ENCODE measurements at regions not wholly inside any gene's neighbourhood (a gene's known extent, or its start where the extent isn't known, plus 50 kb on each side); places are given as distances from the start of the nearest gene placed in this dataset.

GRCh38 chr6:119559586-119559985, 210.0 kb upstream of the MAN1A1 start:
- TF ChIP-seq POLR2AphosphoS5 (IDR thresholded peaks at IDR 0.05; ENCODE audit: low read depth, low read length) (no peak), SIN3A (IDR thresholded peaks at IDR 0.05; ENCODE audit: borderline replicate concordance, insufficient read depth, low read length) (no peak), FOXP2 (optimal IDR thresholded peaks at IDR 0.05; ENCODE audit: borderline replicate concordance, extremely low read depth, extremely low read length, insufficient read depth) (no peak), TAF1 (IDR thresholded peaks at IDR 0.05; ENCODE audit: borderline replicate concordance, insufficient read depth, low read length) (no peak)
- TF ChIP-seq, protein P1, sequence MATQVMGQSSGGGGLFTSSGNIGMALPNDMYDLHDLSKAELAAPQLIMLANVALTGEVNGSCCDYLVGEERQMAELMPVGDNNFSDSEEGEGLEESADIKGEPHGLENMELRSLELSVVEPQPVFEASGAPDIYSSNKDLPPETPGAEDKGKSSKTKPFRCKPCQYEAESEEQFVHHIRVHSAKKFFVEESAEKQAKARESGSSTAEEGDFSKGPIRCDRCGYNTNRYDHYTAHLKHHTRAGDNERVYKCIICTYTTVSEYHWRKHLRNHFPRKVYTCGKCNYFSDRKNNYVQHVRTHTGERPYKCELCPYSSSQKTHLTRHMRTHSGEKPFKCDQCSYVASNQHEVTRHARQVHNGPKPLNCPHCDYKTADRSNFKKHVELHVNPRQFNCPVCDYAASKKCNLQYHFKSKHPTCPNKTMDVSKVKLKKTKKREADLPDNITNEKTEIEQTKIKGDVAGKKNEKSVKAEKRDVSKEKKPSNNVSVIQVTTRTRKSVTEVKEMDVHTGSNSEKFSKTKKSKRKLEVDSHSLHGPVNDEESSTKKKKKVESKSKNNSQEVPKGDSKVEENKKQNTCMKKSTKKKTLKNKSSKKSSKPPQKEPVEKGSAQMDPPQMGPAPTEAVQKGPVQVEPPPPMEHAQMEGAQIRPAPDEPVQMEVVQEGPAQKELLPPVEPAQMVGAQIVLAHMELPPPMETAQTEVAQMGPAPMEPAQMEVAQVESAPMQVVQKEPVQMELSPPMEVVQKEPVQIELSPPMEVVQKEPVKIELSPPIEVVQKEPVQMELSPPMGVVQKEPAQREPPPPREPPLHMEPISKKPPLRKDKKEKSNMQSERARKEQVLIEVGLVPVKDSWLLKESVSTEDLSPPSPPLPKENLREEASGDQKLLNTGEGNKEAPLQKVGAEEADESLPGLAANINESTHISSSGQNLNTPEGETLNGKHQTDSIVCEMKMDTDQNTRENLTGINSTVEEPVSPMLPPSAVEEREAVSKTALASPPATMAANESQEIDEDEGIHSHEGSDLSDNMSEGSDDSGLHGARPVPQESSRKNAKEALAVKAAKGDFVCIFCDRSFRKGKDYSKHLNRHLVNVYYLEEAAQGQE (IDR thresholded peaks at IDR 0.05; ENCODE audit: insufficient read depth in 1 of 2, low read depth in 2 of 2, low read length in 2 of 2) = no peak

- TF ChIP-seq POLR2AphosphoS5 (IDR thresholded peaks at IDR 0.05; ENCODE audit: low read depth, low read length) (no peak), FOXP2 (optimal IDR thresholded peaks at IDR 0.05; ENCODE audit: borderline replicate concordance, extremely low read depth, extremely low read length, insufficient read depth) (no peak), SIN3A (IDR thresholded peaks at IDR 0.05; ENCODE audit: borderline replicate concordance, insufficient read depth, low read length) (no peak), TAF1 (IDR thresholded peaks at IDR 0.05; ENCODE audit: borderline replicate concordance, insufficient read depth, low read length) (no peak)
- TF ChIP-seq, protein P1 (IDR thresholded peaks at IDR 0.05; ENCODE audit: insufficient read depth in 1 of 2, low read depth in 2 of 2, low read length in 2 of 2) = no peak
Observed at GRCh38 chr6:119557239-119557638, 207.7 kb upstream of the MAN1A1 start.

DNA sequence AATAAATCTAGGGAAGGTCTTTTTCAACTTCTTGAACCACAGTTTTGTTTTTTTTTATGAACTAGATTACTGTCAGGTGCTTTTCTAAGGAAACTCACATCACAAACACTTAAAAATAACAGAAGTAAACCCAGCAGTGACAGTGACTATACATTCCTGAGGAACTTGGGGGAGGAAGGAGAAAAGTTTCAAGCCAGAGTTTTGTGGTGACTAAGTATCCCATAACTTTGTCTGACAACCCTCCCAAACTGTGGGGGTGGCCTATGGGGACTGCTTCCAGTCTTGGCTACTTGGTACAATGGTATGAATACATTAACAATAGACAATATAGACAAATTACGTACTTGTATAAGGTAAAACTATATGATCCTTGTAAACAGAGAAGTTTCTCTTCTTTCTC, 202.5 kb upstream of the MAN1A1 start:
- TF ChIP-seq, protein P1 (IDR thresholded peaks at IDR 0.05; ENCODE audit: insufficient read depth in 1 of 2, low read depth in 2 of 2, low read length in 2 of 2) = no peak
- TF ChIP-seq SIN3A (IDR thresholded peaks at IDR 0.05; ENCODE audit: borderline replicate concordance, insufficient read depth, low read length) (no peak), TAF1 (IDR thresholded peaks at IDR 0.05; ENCODE audit: borderline replicate concordance, insufficient read depth, low read length) (no peak), FOXP2 (optimal IDR thresholded peaks at IDR 0.05; ENCODE audit: borderline replicate concordance, extremely low read depth, extremely low read length, insufficient read depth) (no peak), POLR2AphosphoS5 (IDR thresholded peaks at IDR 0.05; ENCODE audit: low read depth, low read length) (no peak)

- TF ChIP-seq, protein P1 (IDR thresholded peaks at IDR 0.05; ENCODE audit: insufficient read depth in 1 of 2, low read depth in 2 of 2, low read length in 2 of 2) = no peak
- TF ChIP-seq FOXP2 (optimal IDR thresholded peaks at IDR 0.05; ENCODE audit: borderline replicate concordance, extremely low read depth, extremely low read length, insufficient read depth) = no peak
- TF ChIP-seq POLR2AphosphoS5 (IDR thresholded peaks at IDR 0.05; ENCODE audit: low read depth, low read length) = no peak
- no peak for TF ChIP-seq TAF1 (IDR thresholded peaks at IDR 0.05; ENCODE audit: borderline replicate concordance, insufficient read depth, low read length)
- TF ChIP-seq SIN3A (IDR thresholded peaks at IDR 0.05; ENCODE audit: borderline replicate concordance, insufficient read depth, low read length) = no peak
Observed at GRCh38 chr6:119547024-119547423, 197.5 kb upstream of the MAN1A1 start.

GRCh38 chr6:119545245-119545644, 195.7 kb upstream of the MAN1A1 start:
- TF ChIP-seq FOXP2 (optimal IDR thresholded peaks at IDR 0.05; ENCODE audit: borderline replicate concordance, extremely low read depth, extremely low read length, insufficient read depth) (no peak), TAF1 (IDR thresholded peaks at IDR 0.05; ENCODE audit: borderline replicate concordance, insufficient read depth, low read length) (no peak), POLR2AphosphoS5 (IDR thresholded peaks at IDR 0.05; ENCODE audit: low read depth, low read length) (no peak), SIN3A (IDR thresholded peaks at IDR 0.05; ENCODE audit: borderline replicate concordance, insufficient read depth, low read length) (no peak)
- TF ChIP-seq, protein P1 (IDR thresholded peaks at IDR 0.05; ENCODE audit: insufficient read depth in 1 of 2, low read depth in 2 of 2, low read length in 2 of 2) = no peak

Measured in PFSK-1 (cell line).